AG04449 (cell line): ENCODE measurements at regions not wholly inside any gene's neighbourhood (a gene's known extent, or its start where the extent isn't known, plus 50 kb on each side); places are given as distances from the start of the nearest gene placed in this dataset.
"Not testable (repeated sequence)": the region's sequence is repeated elsewhere in the genome, so short reads cannot be mapped to it uniquely, and the experiment has no call there.

ENCODE experiments used
- CTCF ChIA-PET: fragments of 350-600 bp; formaldehyde crosslinking; extraction: SDS; loops from one replicate; lab custom pipeline; 2021; ENCODE audit warnings: antibody characterized with exemption; lab: Yijun Ruan, JAX
- POLR2A ChIA-PET: fragments of 400-600, 350-600 bp; formaldehyde crosslinking; extraction: SDS; loops from one replicate; lab custom pipeline; 2020; ENCODE audit warnings: antibody characterized with exemption, inconsistent platforms; lab: Yijun Ruan, JAX
- DNase-seq: peaks from one replicate; pipeline ENCODE4 v3.0.0-alpha.2; 2010; ENCODE audit warnings: low read depth, low spot score
- H3K4me3 ChIP-seq: 2 replicates; pipeline ENCODE4 v1.5.1; 2011; ENCODE audit warnings: low read depth, mild to moderate bottlenecking, control low read depth, low read length
- CTCF ChIP-seq: IDR thresholded peaks from one replicate; pipeline ENCODE4 v1.5.1; 2011; ENCODE audit warnings: mild to moderate bottlenecking, moderate library complexity, low read length, control low read depth, inconsistent platforms; ENCODE audit not compliant: insufficient read depth; ENCODE audit errors: missing control alignments

- TF ChIP-seq CTCF: no peak
- H3K4me3 ChIP-seq: no peak overlapping the region
- ChIA-PET POLR2A (no interaction called here), CTCF (no interaction called here)
- DNase-seq: no peak
Observed at GRCh38 chr12:58321414-58321813, 380.0 kb downstream of the ATP23 start.

GRCh38 chr12:58323676-58324075, 382.3 kb downstream of the ATP23 start:
- no peak for DNase-seq
- POLR2A ChIA-PET: no interaction called here
- TF ChIP-seq CTCF: no peak
- CTCF ChIA-PET: no interaction called here
- no peak overlapping the region for H3K4me3 ChIP-seq

- H3K4me3 ChIP-seq: no peak overlapping the region
- ChIA-PET CTCF (interaction anchor here (0.8 to 2.3 kb wide), 2 partner anchors 12 to 839 kb away, joined by 3 to 10 read pairs; no protein-coding TSS in a partner anchor), POLR2A (no interaction called here)
- TF ChIP-seq CTCF: no peak
- DNase-seq: no peak
Observed at GRCh38 chr12:58325561-58325960, 384.2 kb downstream of the ATP23 start.

- no peak for TF ChIP-seq CTCF
- no peak for DNase-seq
- POLR2A ChIA-PET: no interaction called here
- no peak overlapping the region for H3K4me3 ChIP-seq
- CTCF ChIA-PET: interaction anchor here (2.3 kb wide), 1 partner anchor 11 kb away, joined by 10 read pairs; no protein-coding TSS in a partner anchor
Observed at GRCh38 chr12:58326534-58326933, 385.2 kb downstream of the ATP23 start.

- ChIA-PET CTCF (interaction anchor here (0.8 to 2.7 kb wide), 5 partner anchors 10 to 750 kb away, joined by 3 to 10 read pairs (median 5); no protein-coding TSS in a partner anchor), POLR2A (interaction anchor here (0.6 to 1.2 kb wide), 2 partner anchors 193 to 346 kb away, joined by 3 to 5 read pairs; no protein-coding TSS in a partner anchor)
- H3K4me3 ChIP-seq: not testable (repeated sequence)
- DNase-seq: peak; percentile 65
Observed at GRCh38 chr12:58336581-58337242, 395.3 kb downstream of the ATP23 start.

- ChIA-PET CTCF (interaction anchor here (0.8 to 2.7 kb wide), 5 partner anchors 9 to 749 kb away, joined by 3 to 10 read pairs (median 5); no protein-coding TSS in a partner anchor), POLR2A (interaction anchor here (1.2 kb wide), 1 partner anchor 192 kb away, joined by 3 read pairs; no protein-coding TSS in a partner anchor)
- DNase-seq, H3K4me3 ChIP-seq: not testable (repeated sequence)
Observed at GRCh38 chr12:58337539-58337938, 396.2 kb downstream of the ATP23 start.

GRCh38 chr12:58341791-58342190, 400.4 kb downstream of the ATP23 start:
- ChIA-PET POLR2A (no interaction called here), CTCF (interaction anchor here (0.9 to 3.7 kb wide), 5 partner anchors 101 to 772 kb away, joined by 3 to 18 read pairs (median 3); no protein-coding TSS in a partner anchor)
- no peak for TF ChIP-seq CTCF
- no peak for DNase-seq
- H3K4me3 ChIP-seq: no peak overlapping the region
